ENCODE measurements at regions not wholly inside any gene's neighbourhood (a gene's known extent, or its start where the extent isn't known, plus 50 kb on each side); places are given as distances from the start of the nearest gene placed in this dataset.

- no peak for TF ChIP-seq POLR2AphosphoS5 (IDR thresholded peaks at IDR 0.05; ENCODE audit: borderline replicate concordance, low read depth, low read length)
- TF ChIP-seq EZH2 (IDR thresholded peaks at IDR 0.05) = no peak
- TF ChIP-seq FOXP2 (optimal IDR thresholded peaks at IDR 0.05; ENCODE audit: control extremely low read depth, extremely low read length, insufficient read depth) = no peak
Measured at GRCh38 chr3:65194744-65195143, 506.9 kb upstream of the ADAMTS9 start.

All from SK-N-MC (cell line).